ENCODE measurements at regions not wholly inside any gene's neighbourhood (a gene's known extent, or its start where the extent isn't known, plus 50 kb on each side); places are given as distances from the start of the nearest gene placed in this dataset.

DNA sequence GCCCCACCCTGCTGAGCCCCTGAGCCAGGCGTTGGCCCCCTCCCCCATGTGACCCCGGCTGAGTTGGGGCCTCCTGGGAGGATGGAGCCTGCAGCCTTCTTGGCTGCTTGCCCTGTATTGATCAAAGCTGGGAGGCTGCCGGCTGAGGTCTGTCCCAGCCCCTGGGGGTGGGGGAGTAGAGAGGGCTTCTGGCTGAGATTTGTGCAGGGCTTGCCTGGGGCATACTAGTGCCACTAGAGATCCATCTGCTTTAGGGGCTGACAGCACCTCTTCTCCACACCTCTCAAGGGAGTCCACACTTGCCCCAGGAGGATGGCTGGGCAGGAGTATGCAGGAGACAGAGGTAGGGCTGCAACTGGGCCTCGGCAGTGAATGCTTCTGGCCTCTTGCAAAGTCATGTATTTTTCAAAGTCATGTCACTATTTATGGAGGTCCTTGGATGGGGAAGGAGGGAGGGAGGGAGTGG, 53.6 kb upstream of the SSBP3 start:
- Histone ChIP-seq H3K36me3 (no peaks in the 10 kb centered on the region), H3K27me3 (no peaks in the 10 kb centered on the region), H3K4me3 (no peak overlapping the region), H3K9me3 (no peaks in the 10 kb centered on the region), H3K4me1 (peaks cover 0 to 28% (median 15%) of the 10 kb centered on the region in 9 donors), H3K27ac (no peak overlapping the region)
- intact Hi-C loops (cut with DNase I), result no loop called here
- DNase-seq, result no peak
- 28 to 29% methylated on average over 4 of the region's 4 CpGs for WGBS, 2 donors
- no peak for ATAC-seq
- TF ChIP-seq, protein P1, sequence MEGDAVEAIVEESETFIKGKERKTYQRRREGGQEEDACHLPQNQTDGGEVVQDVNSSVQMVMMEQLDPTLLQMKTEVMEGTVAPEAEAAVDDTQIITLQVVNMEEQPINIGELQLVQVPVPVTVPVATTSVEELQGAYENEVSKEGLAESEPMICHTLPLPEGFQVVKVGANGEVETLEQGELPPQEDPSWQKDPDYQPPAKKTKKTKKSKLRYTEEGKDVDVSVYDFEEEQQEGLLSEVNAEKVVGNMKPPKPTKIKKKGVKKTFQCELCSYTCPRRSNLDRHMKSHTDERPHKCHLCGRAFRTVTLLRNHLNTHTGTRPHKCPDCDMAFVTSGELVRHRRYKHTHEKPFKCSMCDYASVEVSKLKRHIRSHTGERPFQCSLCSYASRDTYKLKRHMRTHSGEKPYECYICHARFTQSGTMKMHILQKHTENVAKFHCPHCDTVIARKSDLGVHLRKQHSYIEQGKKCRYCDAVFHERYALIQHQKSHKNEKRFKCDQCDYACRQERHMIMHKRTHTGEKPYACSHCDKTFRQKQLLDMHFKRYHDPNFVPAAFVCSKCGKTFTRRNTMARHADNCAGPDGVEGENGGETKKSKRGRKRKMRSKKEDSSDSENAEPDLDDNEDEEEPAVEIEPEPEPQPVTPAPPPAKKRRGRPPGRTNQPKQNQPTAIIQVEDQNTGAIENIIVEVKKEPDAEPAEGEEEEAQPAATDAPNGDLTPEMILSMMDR (IDR thresholded peaks at IDR 0.05), result no peak

DNA sequence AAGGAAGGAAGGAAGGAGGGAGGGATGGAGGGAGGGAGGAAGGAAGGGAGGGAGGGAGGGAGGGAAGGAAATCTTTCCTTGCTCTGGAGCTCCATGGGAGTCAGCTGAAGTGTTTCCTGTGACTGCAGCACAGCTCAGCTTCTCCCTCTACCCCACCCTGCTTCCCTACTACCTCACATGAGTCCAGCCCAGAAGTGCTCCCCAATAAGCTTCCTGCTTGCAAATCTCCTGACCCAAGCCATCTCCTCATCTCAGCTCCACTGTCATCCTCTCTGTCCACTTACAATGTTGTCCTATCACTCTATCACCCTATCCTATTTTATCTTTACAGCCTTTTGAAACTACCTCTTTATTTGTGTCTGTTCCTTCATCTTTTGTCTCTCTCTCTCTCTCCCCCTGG, 52.9 kb upstream of the SSBP3 start:
- Histone ChIP-seq H3K27ac (no peak overlapping the region), H3K27me3 (no peaks in the 10 kb centered on the region), H3K4me1 (peaks cover 0 to 22% (median 9%) of the 10 kb centered on the region in 9 donors), H3K4me3 (no peak overlapping the region), H3K9me3 (no peaks in the 10 kb centered on the region), H3K36me3 (no peaks in the 10 kb centered on the region)
- DNase-seq, result no peak
- intact Hi-C loops (cut with DNase I), result no loop called here
- no peak for ATAC-seq
- TF ChIP-seq, protein P1 (IDR thresholded peaks at IDR 0.05), result no peak

DNA sequence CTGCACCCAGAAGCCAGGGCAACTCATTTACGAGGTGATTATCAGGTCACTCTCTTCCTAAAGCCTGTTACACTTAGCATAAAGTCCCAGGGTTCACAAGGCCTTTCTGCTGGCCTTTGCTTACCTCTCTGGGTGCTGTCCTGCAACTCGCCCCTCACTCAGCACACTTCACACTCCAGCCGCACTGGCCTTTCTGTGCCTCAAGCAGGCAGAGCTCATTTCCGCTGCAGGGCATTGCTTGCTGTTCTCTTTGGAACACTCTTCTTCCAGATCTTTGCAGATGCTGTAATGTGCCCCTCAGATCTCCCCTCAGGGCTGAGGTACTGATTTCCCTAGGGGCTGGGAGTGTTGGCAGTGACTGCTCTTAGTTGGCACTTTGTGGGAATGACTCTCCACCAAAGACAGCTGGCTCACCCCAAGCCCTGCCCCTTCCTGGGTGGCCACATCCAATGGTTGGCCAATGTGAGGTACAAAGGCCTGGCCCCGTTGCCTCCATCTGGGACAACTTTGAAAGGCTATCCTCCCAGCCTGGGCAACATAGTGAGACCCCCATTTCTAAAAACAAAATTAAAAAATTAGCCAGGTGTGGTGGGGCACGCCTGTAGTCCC, 50.8 kb upstream of the SSBP3 start:
- intact Hi-C loops (cut with DNase I), result no loop called here
- H3K4me1 ChIP-seq, result peaks cover 0 to 10% (median 0%) of the 10 kb centered on the region in 9 donors
- H3K27me3 ChIP-seq, result no peaks in the 10 kb centered on the region
- no peak for DNase-seq
- no peak overlapping the region for H3K27ac ChIP-seq
- no peak overlapping the region for H3K4me3 ChIP-seq
- ATAC-seq, result no peak
- H3K36me3 ChIP-seq, result no peaks in the 10 kb centered on the region
- WGBS, 2 donors, result 94 to 95% methylated on average over 6 of the region's 6 CpGs
- H3K9me3 ChIP-seq, result no peaks in the 10 kb centered on the region
- TF ChIP-seq, protein P1 (IDR thresholded peaks at IDR 0.05), result no peak

DNA sequence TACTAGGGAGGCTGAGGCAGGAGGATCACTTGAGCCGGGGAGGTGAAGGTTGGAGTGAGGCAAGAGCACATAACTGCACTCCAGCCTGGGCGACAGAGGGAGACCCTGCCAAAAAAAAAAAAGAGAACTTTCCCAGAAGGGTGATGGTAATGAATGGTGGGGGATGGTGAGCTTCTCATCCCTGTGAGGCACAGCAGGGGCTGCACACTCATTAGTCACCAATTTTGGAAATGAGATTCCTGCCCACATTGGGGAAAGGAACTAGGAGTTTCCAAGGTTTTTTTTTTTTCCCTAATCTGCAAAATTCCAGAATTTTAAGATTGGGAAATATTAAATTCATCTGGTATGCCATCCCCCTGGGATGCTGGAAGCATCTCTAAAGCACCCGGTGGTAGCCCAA, 50.2 kb upstream of the SSBP3 start:
- TF ChIP-seq, protein P1 (IDR thresholded peaks at IDR 0.05), result no peak
- WGBS, 2 donors, result 79 to 86% methylated on average over 3 of the region's 3 CpGs
- no peak overlapping the region for H3K4me3 ChIP-seq
- ATAC-seq (no peak), DNase-seq (no peak)
- H3K9me3 ChIP-seq, result no peaks in the 10 kb centered on the region
- H3K4me1 ChIP-seq, result peaks cover 0 to 10% (median 0%) of the 10 kb centered on the region in 9 donors
- intact Hi-C loops (cut with DNase I), result no loop called here
- H3K27me3 ChIP-seq, result no peaks in the 10 kb centered on the region
- no peak overlapping the region for H3K27ac ChIP-seq
- H3K36me3 ChIP-seq, result no peaks in the 10 kb centered on the region
